ENCODE measurements at regions not wholly inside any gene's neighbourhood (a gene's known extent, or its start where the extent isn't known, plus 50 kb on each side); places are given as distances from the start of the nearest gene placed in this dataset.

DNA sequence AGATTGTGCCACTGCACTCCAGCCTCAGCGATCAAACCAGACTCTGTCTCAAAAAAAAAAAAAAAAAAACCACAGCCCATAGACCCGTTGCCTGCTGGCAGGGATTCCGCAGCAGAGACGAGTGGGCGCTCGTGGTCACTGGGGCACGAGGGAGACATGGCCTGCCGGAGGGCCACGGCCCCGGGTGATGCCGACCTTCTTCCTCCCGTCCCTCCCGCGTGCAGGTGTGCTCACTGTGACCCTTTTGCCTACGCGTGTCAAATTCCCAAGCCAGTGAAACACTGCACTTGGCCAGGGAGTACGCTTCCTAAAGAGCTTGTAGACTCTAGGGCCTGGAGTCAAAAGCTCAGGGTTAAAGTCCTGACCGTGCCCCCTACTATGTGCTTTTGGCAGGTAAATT, 397.6 kb upstream of the MYT1L start:
- no peaks in the 10 kb centered on the region for H3K79me2 ChIP-seq (ENCODE audit: insufficient read depth)
- no peaks in the 10 kb centered on the region for H3K9me3 ChIP-seq
- no peak overlapping the region for H3K4me3 ChIP-seq (ENCODE audit: low read depth in 2 of 2, low read length in 1 of 2)
- POLR2A ChIA-PET, result no interaction called here
- no peak overlapping the region for H3K9ac ChIP-seq
- peaks cover 0 to 1% of the 10 kb centered on the region in 2 experiments; a peak in 1 of 4 replicates for H3K4me1 ChIP-seq (ENCODE audit: control insufficient read depth in 1 of 2, insufficient read depth in 2 of 2, low read depth in 1 of 2, low read length in 1 of 2)
- TF ChIP-seq, protein P1, sequence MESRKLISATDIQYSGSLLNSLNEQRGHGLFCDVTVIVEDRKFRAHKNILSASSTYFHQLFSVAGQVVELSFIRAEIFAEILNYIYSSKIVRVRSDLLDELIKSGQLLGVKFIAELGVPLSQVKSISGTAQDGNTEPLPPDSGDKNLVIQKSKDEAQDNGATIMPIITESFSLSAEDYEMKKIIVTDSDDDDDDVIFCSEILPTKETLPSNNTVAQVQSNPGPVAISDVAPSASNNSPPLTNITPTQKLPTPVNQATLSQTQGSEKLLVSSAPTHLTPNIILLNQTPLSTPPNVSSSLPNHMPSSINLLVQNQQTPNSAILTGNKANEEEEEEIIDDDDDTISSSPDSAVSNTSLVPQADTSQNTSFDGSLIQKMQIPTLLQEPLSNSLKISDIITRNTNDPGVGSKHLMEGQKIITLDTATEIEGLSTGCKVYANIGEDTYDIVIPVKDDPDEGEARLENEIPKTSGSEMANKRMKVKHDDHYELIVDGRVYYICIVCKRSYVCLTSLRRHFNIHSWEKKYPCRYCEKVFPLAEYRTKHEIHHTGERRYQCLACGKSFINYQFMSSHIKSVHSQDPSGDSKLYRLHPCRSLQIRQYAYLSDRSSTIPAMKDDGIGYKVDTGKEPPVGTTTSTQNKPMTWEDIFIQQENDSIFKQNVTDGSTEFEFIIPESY (IDR thresholded peaks at IDR 0.05; ENCODE audit: borderline replicate concordance, low read depth), result no peak
- TF ChIP-seq NRF1 (IDR thresholded peaks at IDR 0.05; ENCODE audit: low read depth, low read length) (no peak), FOXM1 (IDR thresholded peaks at IDR 0.05; ENCODE audit: low read depth) (no peak), TCF12 (IDR thresholded peaks at IDR 0.05) (no peak), CHD2 (IDR thresholded peaks at IDR 0.05; ENCODE audit: low read length, partially characterized antibody) (no peak), MXI1 (IDR thresholded peaks at IDR 0.05; ENCODE audit: low read depth, low read length) (no peak), GATA2 (CRISPR knock-in tag; IDR thresholded peaks at IDR 0.05) (no peak), RXRA (IDR thresholded peaks at IDR 0.05; ENCODE audit: borderline replicate concordance, low read depth) (no peak)
- TF ChIP-seq, protein P2, sequence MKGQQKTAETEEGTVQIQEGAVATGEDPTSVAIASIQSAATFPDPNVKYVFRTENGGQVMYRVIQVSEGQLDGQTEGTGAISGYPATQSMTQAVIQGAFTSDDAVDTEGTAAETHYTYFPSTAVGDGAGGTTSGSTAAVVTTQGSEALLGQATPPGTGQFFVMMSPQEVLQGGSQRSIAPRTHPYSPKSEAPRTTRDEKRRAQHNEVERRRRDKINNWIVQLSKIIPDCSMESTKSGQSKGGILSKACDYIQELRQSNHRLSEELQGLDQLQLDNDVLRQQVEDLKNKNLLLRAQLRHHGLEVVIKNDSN (IDR thresholded peaks at IDR 0.05; ENCODE audit: borderline replicate concordance, low read depth), result no peak
- TF ChIP-seq, protein P3, sequence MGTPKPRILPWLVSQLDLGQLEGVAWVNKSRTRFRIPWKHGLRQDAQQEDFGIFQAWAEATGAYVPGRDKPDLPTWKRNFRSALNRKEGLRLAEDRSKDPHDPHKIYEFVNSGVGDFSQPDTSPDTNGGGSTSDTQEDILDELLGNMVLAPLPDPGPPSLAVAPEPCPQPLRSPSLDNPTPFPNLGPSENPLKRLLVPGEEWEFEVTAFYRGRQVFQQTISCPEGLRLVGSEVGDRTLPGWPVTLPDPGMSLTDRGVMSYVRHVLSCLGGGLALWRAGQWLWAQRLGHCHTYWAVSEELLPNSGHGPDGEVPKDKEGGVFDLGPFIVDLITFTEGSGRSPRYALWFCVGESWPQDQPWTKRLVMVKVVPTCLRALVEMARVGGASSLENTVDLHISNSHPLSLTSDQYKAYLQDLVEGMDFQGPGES (IDR thresholded peaks at IDR 0.05; ENCODE audit: low read depth, low read length), result no peak
- CTCF ChIA-PET, result interaction anchor here (0.7 kb wide), 1 partner anchor 11 kb away, joined by 3 read pairs; no protein-coding TSS in a partner anchor
- H3K27me3 ChIP-seq (ENCODE audit: insufficient read depth), result no peaks in the 10 kb centered on the region
- no peak overlapping the region for H3K4me2 ChIP-seq
- no peak overlapping the region for H2AFZ ChIP-seq (ENCODE audit: low read depth)
- no peaks in the 10 kb centered on the region for H3K36me3 ChIP-seq (replicated peaks in 1 of 2; ENCODE audit: control insufficient read depth in 1 of 2, insufficient read depth in 2 of 2, low read length in 1 of 2)
- 63% methylated on average over 18 of the region's 18 CpGs for WGBS (ENCODE audit: low lambda C conversion rate)
- no peaks in the 10 kb centered on the region for H3K9me2 ChIP-seq
- no peaks in the 10 kb centered on the region for H3F3A ChIP-seq (replicated peaks; ENCODE audit: insufficient read depth)
- no peaks in the 10 kb centered on the region for H4K20me1 ChIP-seq (ENCODE audit: insufficient read depth)
- H3K27ac ChIP-seq (ENCODE audit: low read depth in 2 of 2, low read length in 1 of 2), result no peak overlapping the region
- no peak for DNase-seq

DNA sequence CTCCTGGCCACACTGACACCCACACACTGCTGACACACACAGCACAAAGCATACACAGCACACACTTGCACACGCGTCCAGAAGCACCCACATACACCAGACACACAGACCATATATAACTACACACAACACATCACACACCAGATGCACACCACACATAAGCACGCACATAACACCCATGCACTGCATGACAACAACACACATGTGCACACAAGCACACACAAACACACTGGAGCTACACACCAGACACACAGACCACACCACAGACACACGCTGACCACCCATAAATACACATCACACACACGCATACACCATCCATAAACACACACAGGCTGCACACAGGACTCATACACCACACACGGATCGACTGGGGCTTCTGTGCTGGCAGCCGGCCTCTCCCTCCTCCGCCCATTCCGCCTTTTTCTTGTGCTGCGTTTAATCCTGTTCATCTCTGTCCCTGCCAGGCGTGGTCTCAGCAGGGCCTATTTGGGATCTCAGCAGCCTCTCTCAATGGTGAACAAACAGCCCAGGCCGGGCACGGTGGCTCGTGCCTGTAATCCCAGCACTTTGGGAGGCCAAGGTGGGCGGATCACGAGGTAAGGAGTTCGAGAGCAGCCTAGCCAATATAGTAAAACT, 396.9 kb upstream of the MYT1L start:
- no peak for DNase-seq
- Histone ChIP-seq H3K79me2 (ENCODE audit: insufficient read depth) (no peaks in the 10 kb centered on the region), H3K9ac (no peak overlapping the region), H2AFZ (ENCODE audit: low read depth) (no peak overlapping the region), H3F3A (replicated peaks; ENCODE audit: insufficient read depth) (no peaks in the 10 kb centered on the region), H3K9me3 (no peaks in the 10 kb centered on the region), H3K36me3 (replicated peaks in 1 of 2; ENCODE audit: control insufficient read depth in 1 of 2, insufficient read depth in 2 of 2, low read length in 1 of 2) (no peaks in the 10 kb centered on the region), H3K4me1 (ENCODE audit: control insufficient read depth in 1 of 2, insufficient read depth in 2 of 2, low read depth in 1 of 2, low read length in 1 of 2) (no peaks in the 10 kb centered on the region; a peak in 1 of 4 replicates), H3K27me3 (ENCODE audit: insufficient read depth) (no peaks in the 10 kb centered on the region), H3K4me3 (ENCODE audit: low read depth in 2 of 2, low read length in 1 of 2) (no peak overlapping the region), H3K4me2 (no peak overlapping the region), H3K9me2 (no peaks in the 10 kb centered on the region), H4K20me1 (ENCODE audit: insufficient read depth) (no peaks in the 10 kb centered on the region), H3K27ac (ENCODE audit: low read depth in 2 of 2, low read length in 1 of 2) (no peak overlapping the region)
- WGBS (ENCODE audit: low lambda C conversion rate), result 53% methylated on average over 18 of the region's 18 CpGs
- POLR2A ChIA-PET, result no interaction called here
- CTCF ChIA-PET, result no interaction called here
- TF ChIP-seq RFX5 (IDR thresholded peaks at IDR 0.05; ENCODE audit: low read length) (no peak), RXRA (IDR thresholded peaks at IDR 0.05; ENCODE audit: borderline replicate concordance, low read depth) (no peak), MEF2A (IDR thresholded peaks at IDR 0.05; ENCODE audit: borderline replicate concordance, low read depth) (no peak), EZH2phosphoT487 (IDR thresholded peaks at IDR 0.05; ENCODE audit: borderline replicate concordance, low read depth) (no peak), TEAD4 (IDR thresholded peaks at IDR 0.05; ENCODE audit: borderline replicate concordance, insufficient read depth) (no peak), NFIC (IDR thresholded peaks at IDR 0.05; ENCODE audit: borderline replicate concordance) (no peak), GABPA (IDR thresholded peaks at IDR 0.05; ENCODE audit: low read depth) (no peak), JUND (IDR thresholded peaks at IDR 0.05) (no peak)
- TF ChIP-seq, protein P4, sequence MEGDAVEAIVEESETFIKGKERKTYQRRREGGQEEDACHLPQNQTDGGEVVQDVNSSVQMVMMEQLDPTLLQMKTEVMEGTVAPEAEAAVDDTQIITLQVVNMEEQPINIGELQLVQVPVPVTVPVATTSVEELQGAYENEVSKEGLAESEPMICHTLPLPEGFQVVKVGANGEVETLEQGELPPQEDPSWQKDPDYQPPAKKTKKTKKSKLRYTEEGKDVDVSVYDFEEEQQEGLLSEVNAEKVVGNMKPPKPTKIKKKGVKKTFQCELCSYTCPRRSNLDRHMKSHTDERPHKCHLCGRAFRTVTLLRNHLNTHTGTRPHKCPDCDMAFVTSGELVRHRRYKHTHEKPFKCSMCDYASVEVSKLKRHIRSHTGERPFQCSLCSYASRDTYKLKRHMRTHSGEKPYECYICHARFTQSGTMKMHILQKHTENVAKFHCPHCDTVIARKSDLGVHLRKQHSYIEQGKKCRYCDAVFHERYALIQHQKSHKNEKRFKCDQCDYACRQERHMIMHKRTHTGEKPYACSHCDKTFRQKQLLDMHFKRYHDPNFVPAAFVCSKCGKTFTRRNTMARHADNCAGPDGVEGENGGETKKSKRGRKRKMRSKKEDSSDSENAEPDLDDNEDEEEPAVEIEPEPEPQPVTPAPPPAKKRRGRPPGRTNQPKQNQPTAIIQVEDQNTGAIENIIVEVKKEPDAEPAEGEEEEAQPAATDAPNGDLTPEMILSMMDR (IDR thresholded peaks at IDR 0.05), result no peak
- TF ChIP-seq, protein P5, sequence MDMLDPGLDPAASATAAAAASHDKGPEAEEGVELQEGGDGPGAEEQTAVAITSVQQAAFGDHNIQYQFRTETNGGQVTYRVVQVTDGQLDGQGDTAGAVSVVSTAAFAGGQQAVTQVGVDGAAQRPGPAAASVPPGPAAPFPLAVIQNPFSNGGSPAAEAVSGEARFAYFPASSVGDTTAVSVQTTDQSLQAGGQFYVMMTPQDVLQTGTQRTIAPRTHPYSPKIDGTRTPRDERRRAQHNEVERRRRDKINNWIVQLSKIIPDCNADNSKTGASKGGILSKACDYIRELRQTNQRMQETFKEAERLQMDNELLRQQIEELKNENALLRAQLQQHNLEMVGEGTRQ (IDR thresholded peaks at IDR 0.05; ENCODE audit: borderline replicate concordance, low read depth, low read length), result no peak
